Calu3 (cell line): ENCODE measurements at regions not wholly inside any gene's neighbourhood (a gene's known extent, or its start where the extent isn't known, plus 50 kb on each side); places are given as distances from the start of the nearest gene placed in this dataset.
"Not testable (repeated sequence)": the region's sequence is repeated elsewhere in the genome, so short reads cannot be mapped to it uniquely, and the experiment has no call there.

Source experiments
- BruUV-seq: library from RNA; stranded (reverse); fragments of 400-500 nt; replicated peaks from 2 replicates; lab custom pipeline; 2021; lab: Mats Ljungman, UMichigan
- CTCF ChIA-PET: fragments of 300-600 bp; sonication (Branson Sonifier 250); formaldehyde crosslinking; loops from one replicate; lab custom pipeline; 2022; ENCODE audit warnings: antibody characterized with exemption; lab: Charles Lee
- DNase-seq: peaks from one replicate; pipeline ENCODE4 v3.0.0; 2022
- H3K27ac Mint-ChIP-seq: one replicate; pipeline ENCODE4 v1.8.0; 2022; ENCODE audit warnings: mixed read lengths; ENCODE audit not compliant: unreplicated experiment
- H3K27me3 Mint-ChIP-seq: one replicate; pipeline ENCODE4 v1.8.0; 2022; ENCODE audit warnings: mixed read lengths; ENCODE audit not compliant: unreplicated experiment
- H3K36me3 Mint-ChIP-seq: one replicate; pipeline ENCODE4 v1.8.0; 2022; ENCODE audit warnings: mild to moderate bottlenecking, moderate library complexity, mixed read lengths; ENCODE audit not compliant: insufficient read depth, unreplicated experiment
- H3K4me1 Mint-ChIP-seq: one replicate; pipeline ENCODE4 v1.8.0; 2022; ENCODE audit warnings: mild to moderate bottlenecking, low read depth, mixed read lengths; ENCODE audit not compliant: unreplicated experiment
- H3K4me3 Mint-ChIP-seq: one replicate; pipeline ENCODE4 v1.8.0; 2022; ENCODE audit warnings: mild to moderate bottlenecking, low read depth, moderate library complexity, mixed read lengths; ENCODE audit not compliant: unreplicated experiment
- H3K9me3 Mint-ChIP-seq: one replicate; pipeline ENCODE4 v1.8.0; 2022; ENCODE audit warnings: low read depth, mixed read lengths; ENCODE audit not compliant: unreplicated experiment
- CTCF ChIP-seq: fragments of 200-600 bp; IDR thresholded peaks from one replicate; pipeline ENCODE4 v1.8.0; 2022; ENCODE audit warnings: antibody characterized with exemption; ENCODE audit not compliant: unreplicated experiment
- intact Hi-C: fragments of 100-400 bp; cut with micrococcal nuclease; formaldehyde crosslinking; loops from one replicate; pipeline ENCODE4 v1.10.0; 2022; ENCODE audit not compliant: unreplicated experiment

GRCh38 chr1:184836934-184837895 is 82.6 kb upstream of the EDEM3 start:
- BruUV-seq, result no TSS peak
- peaks cover 27% of the 10 kb centered on the region for H3K4me1 Mint-ChIP-seq
- no peaks in the 10 kb centered on the region for H3K27me3 Mint-ChIP-seq
- CTCF ChIA-PET, result interaction anchor here (0.8 to 1.2 kb wide), 3 partner anchors 9 to 31 kb away, joined by 3 to 6 read pairs (median 3); no protein-coding TSS in a partner anchor
- H3K9me3 Mint-ChIP-seq, result no peaks in the 10 kb centered on the region
- intact Hi-C loops, result no loop called here
- H3K4me3 Mint-ChIP-seq, result no peak overlapping the region
- no peak for DNase-seq
- H3K36me3 Mint-ChIP-seq, result no peaks in the 10 kb centered on the region
- no peak overlapping the region for H3K27ac Mint-ChIP-seq
- TF ChIP-seq CTCF, result no peak

GRCh38 chr1:184836141-184836540 is 81.5 kb upstream of the EDEM3 start:
- no TSS peak for BruUV-seq
- Mint-ChIP-seq H3K9me3 (no peaks in the 10 kb centered on the region), H3K4me3 (no peak overlapping the region), H3K27ac (no peak overlapping the region), H3K4me1 (peaks cover 27% of the 10 kb centered on the region), H3K27me3 (no peaks in the 10 kb centered on the region), H3K36me3 (no peaks in the 10 kb centered on the region)
- intact Hi-C loops, result no loop called here
- CTCF ChIA-PET, result no interaction called here
- no peak for DNase-seq
- no peak for TF ChIP-seq CTCF

GRCh38 chr1:184833994-184834393 is 79.3 kb upstream of the EDEM3 start:
- H3K36me3 Mint-ChIP-seq, H3K9me3 Mint-ChIP-seq, H3K4me3 Mint-ChIP-seq, DNase-seq, H3K27ac Mint-ChIP-seq, BruUV-seq, intact Hi-C loops, H3K27me3 Mint-ChIP-seq, CTCF ChIA-PET: not testable (repeated sequence)
- peaks cover 27% of the 10 kb centered on the region for H3K4me1 Mint-ChIP-seq

GRCh38 chr1:184832517-184832916 is 77.9 kb upstream of the EDEM3 start:
- no peaks in the 10 kb centered on the region for H3K36me3 Mint-ChIP-seq
- H3K4me3 Mint-ChIP-seq, result no peak overlapping the region
- no peak overlapping the region for H3K27ac Mint-ChIP-seq
- BruUV-seq, result no TSS peak
- no peak for TF ChIP-seq CTCF
- no peaks in the 10 kb centered on the region for H3K27me3 Mint-ChIP-seq
- peaks cover 23% of the 10 kb centered on the region for H3K4me1 Mint-ChIP-seq
- H3K9me3 Mint-ChIP-seq, result no peaks in the 10 kb centered on the region
- intact Hi-C loops, result no loop called here
- CTCF ChIA-PET, result no interaction called here
- no peak for DNase-seq

- H3K9me3 Mint-ChIP-seq, BruUV-seq, intact Hi-C loops, H3K36me3 Mint-ChIP-seq, H3K27me3 Mint-ChIP-seq, H3K4me3 Mint-ChIP-seq, DNase-seq, H3K27ac Mint-ChIP-seq: not testable (repeated sequence)
- CTCF ChIA-PET, result interaction anchor here (0.7 kb wide), 1 partner anchor 669 kb away, joined by 3 read pairs; no protein-coding TSS in a partner anchor
- peaks cover 14% of the 10 kb centered on the region for H3K4me1 Mint-ChIP-seq
These were observed 74.8 kb upstream of the EDEM3 start for GRCh38 chr1:184829496-184829895.
